GM12864 (cell line): ENCODE measurements at regions not wholly inside any gene's neighbourhood (a gene's known extent, or its start where the extent isn't known, plus 50 kb on each side); places are given as distances from the start of the nearest gene placed in this dataset.
"Not testable (repeated sequence)": the region's sequence is repeated elsewhere in the genome, so short reads cannot be mapped to it uniquely, and the experiment has no call there.

ENCODE experiments used
- DNase-seq: peaks from one replicate; pipeline ENCODE4 v3.0.0-alpha.2; 2011; ENCODE audit warnings: low read depth
- H3K4me3 ChIP-seq: 2 replicates; pipeline ENCODE4 v1.5.1; 2011; ENCODE audit warnings: mild to moderate bottlenecking, low read depth, low read length, control low read depth
- CTCF ChIP-seq: IDR thresholded peaks from 2 replicates; pipeline ENCODE4 v1.5.1; 2011; ENCODE audit warnings: low read depth, mild to moderate bottlenecking, moderate library complexity, low read length, control low read depth, inconsistent platforms; ENCODE audit errors: missing control alignments

DNA sequence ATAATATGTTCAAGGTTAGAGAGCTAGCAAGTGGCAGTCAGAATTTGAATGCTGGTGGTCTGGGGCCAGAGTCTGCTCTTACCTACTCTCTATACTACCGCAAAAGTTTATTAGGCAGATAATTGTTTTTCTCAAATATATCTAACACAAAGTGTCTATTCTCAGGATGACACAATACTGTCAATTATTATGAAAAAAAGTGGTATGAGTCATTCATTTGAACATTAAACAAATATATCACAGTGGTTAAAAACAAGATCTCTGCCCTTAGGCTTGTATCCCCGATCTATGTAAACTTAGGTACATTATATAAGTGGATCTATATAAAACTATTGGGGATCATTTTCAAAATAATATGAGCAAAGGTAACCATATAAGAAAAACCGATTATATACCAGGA is 354.9 kb downstream of the CETN3 start:
- no peak for TF ChIP-seq CTCF
- no peak for DNase-seq
- no peak overlapping the region for H3K4me3 ChIP-seq

GRCh38 chr5:90051756-90052155 is 357.8 kb downstream of the CETN3 start:
- no peak for TF ChIP-seq CTCF
- no peak for DNase-seq
- H3K4me3 ChIP-seq = no peak overlapping the region

DNA sequence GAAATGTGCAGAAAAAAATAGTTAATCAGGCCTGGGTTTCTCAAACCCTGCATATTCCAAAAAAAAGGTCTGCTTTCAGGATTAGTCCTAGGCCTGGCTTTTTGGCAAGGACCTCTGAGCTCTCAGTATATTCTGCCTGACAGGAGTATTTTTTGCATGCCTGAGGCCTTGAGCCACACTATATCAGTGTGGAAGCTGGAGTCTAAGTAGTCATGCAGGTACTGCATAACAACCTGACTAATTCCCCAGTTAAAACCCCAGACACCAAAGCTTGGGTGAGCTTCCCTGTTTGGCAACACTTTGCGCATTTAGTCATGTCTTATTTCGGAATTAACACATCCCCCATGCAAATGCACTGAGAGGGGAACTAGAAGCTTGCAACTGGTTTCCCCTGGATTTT is 359.5 kb downstream of the CETN3 start:
- no peak for TF ChIP-seq CTCF
- H3K4me3 ChIP-seq = no peak overlapping the region
- DNase-seq = no peak

GRCh38 chr5:90047113-90047512 is 362.4 kb downstream of the CETN3 start:
- no peak overlapping the region for H3K4me3 ChIP-seq
- TF ChIP-seq CTCF = no peak
- no peak for DNase-seq

- DNase-seq, H3K4me3 ChIP-seq: not testable (repeated sequence)
These were observed 369.5 kb downstream of the CETN3 start for GRCh38 chr5:90040082-90040481.

- no peak for DNase-seq
- TF ChIP-seq CTCF = no peak
- H3K4me3 ChIP-seq = no peak overlapping the region
These were observed 371.9 kb downstream of the CETN3 start for GRCh38 chr5:90037646-90038045.

GRCh38 chr5:90022711-90023053 is 386.9 kb downstream of the CETN3 start:
- no peak for DNase-seq
- no peak overlapping the region for H3K4me3 ChIP-seq
- no peak for TF ChIP-seq CTCF

DNA sequence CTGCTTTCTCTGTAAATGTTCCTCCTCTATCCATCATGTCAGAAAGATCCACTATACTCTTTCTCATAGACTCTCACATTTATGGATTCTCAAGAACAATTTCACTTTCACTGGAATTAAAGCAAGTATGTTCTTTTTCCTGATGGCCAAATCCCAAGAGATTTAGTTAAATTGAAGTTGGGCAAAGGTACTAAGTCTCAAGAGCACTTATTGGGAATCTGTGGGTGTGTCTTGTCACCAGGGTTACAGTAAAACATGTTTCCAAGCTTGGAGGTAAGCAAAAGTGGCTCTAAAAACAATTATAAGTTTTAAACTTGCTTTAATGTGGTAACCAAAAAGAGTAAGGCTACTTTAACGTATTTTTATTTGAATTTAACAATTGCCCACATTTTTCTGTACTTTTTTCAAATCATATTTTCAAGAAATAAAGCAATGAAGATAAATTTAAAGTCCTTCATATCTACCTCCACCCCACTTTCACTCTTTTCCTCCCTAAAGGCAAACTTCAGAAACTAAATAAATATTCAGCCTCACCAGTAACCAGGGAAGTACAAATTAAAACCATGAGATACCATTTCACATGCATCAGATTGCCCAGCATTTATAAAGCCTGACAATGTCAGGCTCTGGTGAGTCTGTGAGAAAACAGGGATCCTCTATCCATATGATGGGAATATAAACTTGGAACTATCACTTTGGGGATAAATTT is 387.4 kb downstream of the CETN3 start:
- TF ChIP-seq CTCF = no peak
- H3K4me3 ChIP-seq = no peak overlapping the region
- no peak for DNase-seq
